GM23248 (cell line): ENCODE measurements at regions not wholly inside any gene's neighbourhood (a gene's known extent, or its start where the extent isn't known, plus 50 kb on each side); places are given as distances from the start of the nearest gene placed in this dataset.

Experiments used
- EZH2 ChIP-seq: fragments of 200-600 bp; sonication (generic); IDR thresholded peaks from 2 replicates; pipeline ENCODE4 v1.6.1; 2018; ENCODE audit warnings: antibody characterized with exemption, mild to moderate bottlenecking; ENCODE audit not compliant: insufficient read depth, poor library complexity, severe bottlenecking
- EZH2phosphoT487 ChIP-seq: fragments of 200-600 bp; sonication (generic); IDR thresholded peaks from 2 replicates; pipeline ENCODE4 v1.6.1; 2018; ENCODE audit warnings: antibody characterized with exemption, moderate library complexity, mild to moderate bottlenecking, low read depth; ENCODE audit not compliant: insufficient read depth

DNA sequence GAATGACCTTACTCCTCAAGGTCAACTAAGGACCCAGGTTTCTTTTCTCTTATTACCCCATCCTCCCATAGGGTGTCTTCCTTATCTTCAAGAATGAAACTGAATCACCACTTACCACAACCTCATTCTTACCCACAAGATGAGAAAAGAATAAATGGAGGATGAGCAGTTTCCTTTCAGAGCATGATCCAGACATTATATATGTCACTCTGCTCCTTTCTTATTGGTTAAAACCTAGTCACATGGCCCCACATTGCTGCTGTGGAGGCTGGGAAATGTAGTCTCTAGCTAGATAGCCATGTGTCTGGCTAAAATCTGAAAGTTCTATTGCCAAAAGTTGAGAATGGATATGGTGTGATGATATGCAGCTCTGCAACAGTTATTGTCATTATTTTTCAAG lies 62.4 kb upstream of the RAI2 start:
- TF ChIP-seq EZH2phosphoT487 (no peak), EZH2 (no peak)
